Pancreas (tissue), 10 donors: ENCODE measurements at regions not wholly inside any gene's neighbourhood (a gene's known extent, or its start where the extent isn't known, plus 50 kb on each side); places are given as distances from the start of the nearest gene placed in this dataset.
"Not testable (repeated sequence)": the region's sequence is repeated elsewhere in the genome, so short reads cannot be mapped to it uniquely, and the experiment has no call there.

Experiments
- ATAC-seq, 4 donors: fragments of 200-7000 bp; cut with Tn5 transposase; one replicate each; pipeline versions ENCODE4 v1.8.0 to v1.9.1; 2020; ENCODE audit warnings: mild to moderate bottlenecking in 4 of 4, moderate library complexity in 4 of 4
- DNase-seq, 6 donors: peaks; one replicate each; pipeline ENCODE4 v3.0.0-alpha.2; 2020
- FAIRE-seq: peaks from 2 replicates; lab custom pipeline; 2012; peaks lifted over from hg19 to GRCh38; lab: Jason Lieb, UNC
- H3K27ac ChIP-seq, 4 donors: fragments of 200-600 bp; sonication (generic); 1 replicate in 3 of 4; 2 replicates in 1 of 4; pipeline versions ENCODE4 v1.5.0 to v1.8.0; 2020
- H3K27me3 ChIP-seq, 4 donors: fragments of 200-600 bp; one replicate each; pipeline ENCODE4 v1.8.0; 2021
- H3K36me3 ChIP-seq, 3 donors: fragments of 200-600 bp; sonication (generic) in 1 of 3; one replicate each; pipeline versions ENCODE4 v1.5.0 to v1.8.0; 2020 to 2021
- H3K4me1 ChIP-seq, 3 donors: fragments of 200-600 bp; one replicate each; pipeline ENCODE4 v1.8.0; 2021
- H3K4me3 ChIP-seq, 4 donors: fragments of 200-600 bp; sonication (generic) in 2 of 4; one replicate each; pipeline versions ENCODE4 v1.5.0 to v1.8.0; 2020 to 2021
- H3K9me3 ChIP-seq, 4 donors: fragments of 200-600 bp; one replicate each; pipeline ENCODE4 v1.8.0; 2021
- WGBS, 2 donors: extraction: QIAGEN DNeasy Blood & Tissue Kit; methylation state at CpG; one replicate each; pipeline ENCODE4 v1.1.7; 2013; 5-methylcytosine and 5-hydroxymethylcytosine counted together
- intact Hi-C, 3 donors: fragments of 100-400 bp; cut with DNase I; formaldehyde crosslinking; loops; one replicate each; pipeline versions ENCODE4 v1.11.1 to v1.14.2; 2022
- TF ChIP-seq, protein P1 (sequence below), 4 donors: fragments of 200-600 bp; sonication (generic) in 3 of 4; IDR thresholded peaks; one replicate each; pipeline versions ENCODE4 v1.5.0 to v1.8.0; 2021; ENCODE audit warnings: antibody characterized with exemption in 4 of 4
- donor health status: healthy with polysubstance abuse.
- donor health status: DM: no; HTN: no; CAD: no; lungs with moderate emphysema.
- donor health status: DM: no; HTN: no; CAD: no.
- donor health status: control.
- donor health status: control.
- donor health status: Bipolar disorder and iron deficiency.
- donor health status: DM: yes; HTN: yes; CAD: no.
- donor health status: DM: no; HTN: no; CAD: no.
- donor health status: DM: no; HTN: no; CAD: no.
- donor health status: DM: yes; HTN: yes; CAD: no.

- Histone ChIP-seq H3K27me3 (no peaks in the 10 kb centered on the region), H3K4me1 (no peaks in the 10 kb centered on the region), H3K27ac (no peak overlapping the region), H3K9me3 (no peaks in the 10 kb centered on the region), H3K4me3 (no peak overlapping the region), H3K36me3 (no peaks in the 10 kb centered on the region)
- intact Hi-C loops: no loop called here
- FAIRE-seq (no peak), DNase-seq (no peak), ATAC-seq (no peak)
- TF ChIP-seq, protein P1, sequence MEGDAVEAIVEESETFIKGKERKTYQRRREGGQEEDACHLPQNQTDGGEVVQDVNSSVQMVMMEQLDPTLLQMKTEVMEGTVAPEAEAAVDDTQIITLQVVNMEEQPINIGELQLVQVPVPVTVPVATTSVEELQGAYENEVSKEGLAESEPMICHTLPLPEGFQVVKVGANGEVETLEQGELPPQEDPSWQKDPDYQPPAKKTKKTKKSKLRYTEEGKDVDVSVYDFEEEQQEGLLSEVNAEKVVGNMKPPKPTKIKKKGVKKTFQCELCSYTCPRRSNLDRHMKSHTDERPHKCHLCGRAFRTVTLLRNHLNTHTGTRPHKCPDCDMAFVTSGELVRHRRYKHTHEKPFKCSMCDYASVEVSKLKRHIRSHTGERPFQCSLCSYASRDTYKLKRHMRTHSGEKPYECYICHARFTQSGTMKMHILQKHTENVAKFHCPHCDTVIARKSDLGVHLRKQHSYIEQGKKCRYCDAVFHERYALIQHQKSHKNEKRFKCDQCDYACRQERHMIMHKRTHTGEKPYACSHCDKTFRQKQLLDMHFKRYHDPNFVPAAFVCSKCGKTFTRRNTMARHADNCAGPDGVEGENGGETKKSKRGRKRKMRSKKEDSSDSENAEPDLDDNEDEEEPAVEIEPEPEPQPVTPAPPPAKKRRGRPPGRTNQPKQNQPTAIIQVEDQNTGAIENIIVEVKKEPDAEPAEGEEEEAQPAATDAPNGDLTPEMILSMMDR (IDR thresholded peaks at IDR 0.05): no peak
- 84 to 87% methylated on average over 2 of the region's 2 CpGs for WGBS, 2 donors
These were observed 234.0 kb downstream of the BCHE start for GRCh38 chr3:165603196-165603595.

GRCh38 chr3:165572566-165572965, 264.7 kb downstream of the BCHE start:
- H3K27ac ChIP-seq, H3K9me3 ChIP-seq, intact Hi-C loops, FAIRE-seq, H3K36me3 ChIP-seq, H3K27me3 ChIP-seq, H3K4me3 ChIP-seq, ATAC-seq, DNase-seq, H3K4me1 ChIP-seq: not testable (repeated sequence)
- WGBS, 2 donors: 89 to 93% methylated on average over 13 of the region's 13 CpGs

GRCh38 chr3:165568907-165569462, 268.2 kb downstream of the BCHE start:
- ATAC-seq: no peak
- Histone ChIP-seq H3K4me1 (no peaks in the 10 kb centered on the region), H3K27ac (no peak overlapping the region), H3K4me3 (no peak overlapping the region), H3K27me3 (no peaks in the 10 kb centered on the region), H3K9me3 (no peaks in the 10 kb centered on the region), H3K36me3 (no peaks in the 10 kb centered on the region)
- TF ChIP-seq, protein P1 (IDR thresholded peaks at IDR 0.05): no peak
- no peak for DNase-seq
- FAIRE-seq: no peak
- 49 to 67% methylated on average over 1 of the region's 1 CpG for WGBS, 2 donors
- intact Hi-C loops: no loop called here

- no peak for DNase-seq
- TF ChIP-seq, protein P1 (IDR thresholded peaks at IDR 0.05): no peak
- H3K36me3 ChIP-seq: no peaks in the 10 kb centered on the region
- H3K27me3 ChIP-seq: no peaks in the 10 kb centered on the region
- no peak overlapping the region for H3K4me3 ChIP-seq
- no peaks in the 10 kb centered on the region for H3K4me1 ChIP-seq
- no peaks in the 10 kb centered on the region for H3K9me3 ChIP-seq
- FAIRE-seq: no peak
- WGBS, 2 donors: 60 to 69% methylated on average over 2 of the region's 2 CpGs
- intact Hi-C loops: no loop called here
- no peak for ATAC-seq
- no peak overlapping the region for H3K27ac ChIP-seq
These were observed 281.4 kb downstream of the BCHE start for GRCh38 chr3:165555785-165556184.

- FAIRE-seq: no peak
- H3K36me3 ChIP-seq: no peaks in the 10 kb centered on the region
- H3K27me3 ChIP-seq: no peaks in the 10 kb centered on the region
These were observed 283.9 kb downstream of the BCHE start for GRCh38 chr3:165553371-165553770.

More at GRCh38 chr3:165553371-165553770, 283.9 kb downstream of the BCHE start:
- intact Hi-C loops: no loop called here
- H3K27ac ChIP-seq: no peak overlapping the region
- no peaks in the 10 kb centered on the region for H3K9me3 ChIP-seq
- ATAC-seq: no peak
- TF ChIP-seq, protein P1 (IDR thresholded peaks at IDR 0.05): no peak
- WGBS, 2 donors: 84 to 87% methylated on average over 3 of the region's 3 CpGs
- DNase-seq: no peak
- no peak overlapping the region for H3K4me3 ChIP-seq
- H3K4me1 ChIP-seq: no peaks in the 10 kb centered on the region
